ENCODE measurements at regions not wholly inside any gene's neighbourhood (a gene's known extent, or its start where the extent isn't known, plus 50 kb on each side); places are given as distances from the start of the nearest gene placed in this dataset.

- Histone ChIP-seq H3F3A (ENCODE audit: insufficient read depth, low read depth) (no peaks in the 10 kb centered on the region), H3K36me3 (ENCODE audit: low read depth) (no peaks in the 10 kb centered on the region), H2AFZ (no peak overlapping the region), H4K20me1 (ENCODE audit: insufficient read depth) (no peaks in the 10 kb centered on the region), H3K9me2 (ENCODE audit: insufficient read depth) (no peaks in the 10 kb centered on the region), H3K27me3 (ENCODE audit: insufficient read depth, low read depth) (peaks cover 57% of the 10 kb centered on the region), H3K4me1 (replicated peaks; ENCODE audit: insufficient read depth) (no peaks in the 10 kb centered on the region), H3K9me3 (ENCODE audit: insufficient read depth, low read depth) (no peaks in the 10 kb centered on the region), H3K79me2 (ENCODE audit: low read depth) (no peaks in the 10 kb centered on the region), H3K4me3 (no peak overlapping the region), H3K4me2 (no peak overlapping the region), H3K27ac (no peak overlapping the region)
- CTCF ChIA-PET: no interaction called here
- POLR2A ChIA-PET (ENCODE audit: unreplicated experiment): no interaction called here
- TF ChIP-seq EZH2 (IDR thresholded peaks at IDR 0.05; ENCODE audit: low read depth): no peak
- BruUV-seq (replicated peaks): no TSS peak
- intact Hi-C loops (cut with micrococcal nuclease; ENCODE audit: unreplicated experiment): no loop called here
- no peak for DNase-seq
These were observed 311.2 kb downstream of the NXPE2 start for GRCh38 chr11:114989536-114989935.

DNA sequence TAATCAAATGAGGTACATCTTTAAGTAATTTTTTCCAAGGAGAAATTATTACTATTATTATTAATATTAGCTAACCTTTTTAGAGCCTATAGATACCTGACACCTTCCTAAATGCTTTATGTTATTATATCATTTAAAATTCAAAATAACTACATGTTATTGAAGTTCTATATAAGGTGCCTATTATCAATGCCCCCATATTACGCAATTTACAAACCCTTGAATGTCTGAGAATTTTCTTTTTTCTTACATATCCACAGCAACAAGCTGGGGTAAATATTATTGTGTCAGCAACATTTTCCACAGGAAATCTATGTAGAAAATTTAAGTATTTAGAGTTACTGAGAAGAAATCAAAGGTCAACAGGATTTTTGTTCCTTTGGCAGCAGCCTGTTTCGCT is 327.3 kb downstream of the NXPE2 start:
- H3K9me3 ChIP-seq (ENCODE audit: insufficient read depth, low read depth): no peaks in the 10 kb centered on the region
- DNase-seq: no peak
- H3K9me2 ChIP-seq (ENCODE audit: insufficient read depth): no peaks in the 10 kb centered on the region
- ChIA-PET CTCF (no interaction called here), POLR2A (ENCODE audit: unreplicated experiment) (no interaction called here)
- no peak overlapping the region for H3K4me2 ChIP-seq
- no peaks in the 10 kb centered on the region for H4K20me1 ChIP-seq (ENCODE audit: insufficient read depth)
- no peaks in the 10 kb centered on the region for H3K79me2 ChIP-seq (ENCODE audit: low read depth)
- H3K27ac ChIP-seq: no peak overlapping the region
- no peaks in the 10 kb centered on the region for H3K4me1 ChIP-seq (replicated peaks; ENCODE audit: insufficient read depth)
- H3K4me3 ChIP-seq: no peak overlapping the region
- no TSS peak for BruUV-seq (replicated peaks)
- H3F3A ChIP-seq (ENCODE audit: insufficient read depth, low read depth): no peaks in the 10 kb centered on the region
- H2AFZ ChIP-seq: no peak overlapping the region
- TF ChIP-seq EZH2 (IDR thresholded peaks at IDR 0.05; ENCODE audit: low read depth): no peak
- no peak for TF ChIP-seq CTCF (conservative IDR thresholded peaks at IDR 0.05)
- H3K27me3 ChIP-seq (ENCODE audit: insufficient read depth, low read depth): no peaks in the 10 kb centered on the region
- H3K36me3 ChIP-seq (ENCODE audit: low read depth): no peaks in the 10 kb centered on the region
- intact Hi-C loops (cut with micrococcal nuclease; ENCODE audit: unreplicated experiment): no loop called here

DNA sequence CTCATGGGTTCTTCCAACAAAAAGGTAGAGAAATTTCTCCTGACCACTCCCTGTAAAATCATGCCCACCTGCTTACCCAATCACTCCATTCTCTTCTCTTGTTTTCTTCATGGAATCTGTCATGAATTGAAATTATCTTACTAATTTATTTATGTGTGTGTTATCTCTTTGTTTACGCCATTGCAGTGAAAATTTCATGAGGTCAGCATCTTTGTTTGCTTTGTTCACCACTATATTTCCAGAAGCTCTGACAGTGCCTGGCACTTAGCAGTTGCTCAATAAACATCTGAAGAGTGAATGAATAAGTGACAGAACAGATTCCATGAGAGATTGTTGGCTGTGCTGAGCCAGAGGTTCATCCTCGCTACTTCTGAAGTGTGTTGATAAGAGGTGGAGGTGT is 329.5 kb downstream of the NXPE2 start:
- Histone ChIP-seq H3K36me3 (ENCODE audit: low read depth) (no peaks in the 10 kb centered on the region), H2AFZ (no peak overlapping the region), H3K9me2 (ENCODE audit: insufficient read depth) (no peaks in the 10 kb centered on the region), H3K4me1 (replicated peaks; ENCODE audit: insufficient read depth) (no peaks in the 10 kb centered on the region), H4K20me1 (ENCODE audit: insufficient read depth) (no peaks in the 10 kb centered on the region), H3F3A (ENCODE audit: insufficient read depth, low read depth) (no peaks in the 10 kb centered on the region), H3K27me3 (ENCODE audit: insufficient read depth, low read depth) (no peaks in the 10 kb centered on the region), H3K4me2 (no peak overlapping the region), H3K79me2 (ENCODE audit: low read depth) (no peaks in the 10 kb centered on the region), H3K4me3 (no peak overlapping the region), H3K9me3 (ENCODE audit: insufficient read depth, low read depth) (no peaks in the 10 kb centered on the region), H3K27ac (no peak overlapping the region)
- ChIA-PET CTCF (no interaction called here), POLR2A (ENCODE audit: unreplicated experiment) (no interaction called here)
- intact Hi-C loops (cut with micrococcal nuclease; ENCODE audit: unreplicated experiment): no loop called here
- no peak for DNase-seq
- BruUV-seq (replicated peaks): no TSS peak
- no peak for TF ChIP-seq CTCF (conservative IDR thresholded peaks at IDR 0.05)

- Histone ChIP-seq H3K27ac (no peak overlapping the region), H3K27me3 (ENCODE audit: insufficient read depth, low read depth) (no peaks in the 10 kb centered on the region), H4K20me1 (ENCODE audit: insufficient read depth) (no peaks in the 10 kb centered on the region), H3K79me2 (ENCODE audit: low read depth) (no peaks in the 10 kb centered on the region), H3F3A (ENCODE audit: insufficient read depth, low read depth) (no peaks in the 10 kb centered on the region), H3K9me2 (ENCODE audit: insufficient read depth) (no peaks in the 10 kb centered on the region), H3K4me3 (no peak overlapping the region), H3K9me3 (ENCODE audit: insufficient read depth, low read depth) (no peaks in the 10 kb centered on the region), H3K36me3 (ENCODE audit: low read depth) (no peaks in the 10 kb centered on the region), H3K4me2 (no peak overlapping the region), H2AFZ (no peak overlapping the region), H3K4me1 (replicated peaks; ENCODE audit: insufficient read depth) (no peaks in the 10 kb centered on the region)
- no TSS peak for BruUV-seq (replicated peaks)
- no peak for DNase-seq
- TF ChIP-seq CTCF (conservative IDR thresholded peaks at IDR 0.05): no peak
- TF ChIP-seq EZH2 (IDR thresholded peaks at IDR 0.05; ENCODE audit: low read depth): no peak
- ChIA-PET CTCF (no interaction called here), POLR2A (ENCODE audit: unreplicated experiment) (no interaction called here)
- intact Hi-C loops (cut with micrococcal nuclease; ENCODE audit: unreplicated experiment): no loop called here
These were observed 330.5 kb downstream of the NXPE2 start for GRCh38 chr11:115008799-115009198.

All from PC-9 (cell line).